ENCODE measurements at regions not wholly inside any gene's neighbourhood (a gene's known extent, or its start where the extent isn't known, plus 50 kb on each side); places are given as distances from the start of the nearest gene placed in this dataset.
"Not testable (repeated sequence)": the region's sequence is repeated elsewhere in the genome, so short reads cannot be mapped to it uniquely, and the experiment has no call there.

- no peak for DNase-seq (ENCODE audit: low spot score)
Measured at GRCh38 chr9:25261445-25261844, 416.8 kb downstream of the TUSC1 start.

GRCh38 chr9:25260046-25260445, 418.2 kb downstream of the TUSC1 start:
- DNase-seq (ENCODE audit: low spot score) = no peak

- DNase-seq (ENCODE audit: low spot score) = no peak
Measured at GRCh38 chr9:25255216-25255615, 423.0 kb downstream of the TUSC1 start.

GRCh38 chr9:25254051-25254450, 424.2 kb downstream of the TUSC1 start:
- no peak for DNase-seq (ENCODE audit: low spot score)

- DNase-seq (ENCODE audit: low spot score) = no peak
Measured at GRCh38 chr9:25241421-25241820, 436.8 kb downstream of the TUSC1 start.

- DNase-seq (ENCODE audit: low spot score) = no peak
Measured at GRCh38 chr9:25226901-25227686, 451.1 kb downstream of the TUSC1 start.

GRCh38 chr9:25225938-25226760, 452.1 kb downstream of the TUSC1 start:
- no peak for DNase-seq (ENCODE audit: low spot score)

- DNase-seq (ENCODE audit: low spot score) = no peak
Measured at GRCh38 chr9:25224996-25225395, 453.2 kb downstream of the TUSC1 start.

- no peak for DNase-seq (ENCODE audit: low spot score)
Measured at GRCh38 chr9:25224309-25224708, 453.9 kb downstream of the TUSC1 start.

- no peak for DNase-seq (ENCODE audit: low spot score)
Measured at GRCh38 chr9:25212361-25212760, 465.9 kb downstream of the TUSC1 start.

GRCh38 chr9:25207402-25208195, 470.6 kb downstream of the TUSC1 start:
- DNase-seq (ENCODE audit: low spot score) = no peak

GRCh38 chr9:25206027-25206426, 472.2 kb downstream of the TUSC1 start:
- no peak for DNase-seq (ENCODE audit: low spot score)

GRCh38 chr9:25205285-25205684, 473.0 kb downstream of the TUSC1 start:
- DNase-seq (ENCODE audit: low spot score) = no peak

GRCh38 chr9:25177858-25178257, 500.4 kb downstream of the TUSC1 start:
- DNase-seq (ENCODE audit: low spot score) = no peak

- DNase-seq (ENCODE audit: low spot score) = no peak
Measured at GRCh38 chr9:25129537-25129936, 548.7 kb downstream of the TUSC1 start.

- DNase-seq (ENCODE audit: low spot score) = no peak
Measured at GRCh38 chr9:25121811-25122210, 556.4 kb downstream of the TUSC1 start.

GRCh38 chr9:25119041-25119440, 559.2 kb downstream of the TUSC1 start:
- DNase-seq (ENCODE audit: low spot score) = no peak

- no peak for DNase-seq (ENCODE audit: low spot score)
Measured at GRCh38 chr9:25117791-25118190, 560.5 kb downstream of the TUSC1 start.

GRCh38 chr9:25102204-25102603, 556.5 kb upstream of the IZUMO3 start:
- not testable (repeated sequence) for DNase-seq (ENCODE audit: low spot score)

- no peak for DNase-seq (ENCODE audit: low spot score)
Measured at GRCh38 chr9:25094518-25094917, 548.8 kb upstream of the IZUMO3 start.

GRCh38 chr9:25078202-25078601, 532.5 kb upstream of the IZUMO3 start:
- no peak for DNase-seq (ENCODE audit: low spot score)

GRCh38 chr9:25048098-25048724, 502.5 kb upstream of the IZUMO3 start:
- DNase-seq (ENCODE audit: low spot score) = no peak

All from cerebellar cortex (tissue), 1 donor.